CD4-positive, alpha-beta T cell (primary cell): ENCODE measurements at regions not wholly inside any gene's neighbourhood (a gene's known extent, or its start where the extent isn't known, plus 50 kb on each side); places are given as distances from the start of the nearest gene placed in this dataset.

ENCODE experiments used
- ATAC-seq: fragments of 200-7000 bp; cut with Tn5 transposase; one replicate; pipeline ENCODE4 v1.10.0; 2022; ENCODE audit warnings: mild to moderate bottlenecking; ENCODE audit not compliant: poor library complexity
- CTCF ChIA-PET: fragments of 350-600 bp; sonication (Branson Sonifier 250); formaldehyde crosslinking; loops from one replicate; lab custom pipeline; 2021; ENCODE audit warnings: antibody characterized with exemption, inconsistent platforms; lab: Charles Lee
- POLR2A ChIA-PET: fragments of 350-600 bp; sonication (Branson Sonifier 250); formaldehyde crosslinking; loops from one replicate; lab custom pipeline; 2021; ENCODE audit warnings: antibody characterized with exemption, inconsistent platforms; lab: Charles Lee
- DNase-seq, 14 experiments: peaks; one replicate each; pipeline ENCODE4 v3.0.0-alpha.2; 2013 to 2020; ENCODE audit warnings: mixed read lengths in 2 of 14
- H3K27ac ChIP-seq, 2 donors: one replicate each; pipeline versions ENCODE4 v1.5.1 to v1.7.0; 2013; ENCODE audit warnings: low read length in 2 of 2, low read depth in 1 of 2, mild to moderate bottlenecking in 1 of 2
- H3K27me3 ChIP-seq, 2 experiments: 1 replicate in 1 of 2; 2 replicates in 1 of 2; pipeline versions ENCODE4 v1.6.1 to v1.7.0; 2013; ENCODE audit warnings: low read length in 2 of 2, control low read depth in 1 of 2, mild to moderate bottlenecking in 1 of 2, moderate library complexity in 1 of 2; ENCODE audit not compliant: insufficient read depth in 2 of 2, control insufficient read depth in 1 of 2
- H3K36me3 ChIP-seq: one replicate; pipeline ENCODE4 v1.6.1; 2013; ENCODE audit warnings: low read length, control low read depth; ENCODE audit not compliant: insufficient read depth
- H3K4me1 ChIP-seq: one replicate; pipeline ENCODE4 v1.6.1; 2013; ENCODE audit warnings: low read length, control low read depth; ENCODE audit not compliant: insufficient read depth
- H3K4me3 ChIP-seq: one replicate; pipeline ENCODE4 v1.5.1; 2013; ENCODE audit warnings: mild to moderate bottlenecking, low read length, moderate library complexity
- H3K9me3 ChIP-seq, 2 experiments: 1 replicate in 1 of 2; 2 replicates in 1 of 2; pipeline versions ENCODE4 v1.6.1 to v1.7.0; 2013; ENCODE audit warnings: low read length in 2 of 2, mild to moderate bottlenecking in 2 of 2, control low read depth in 1 of 2, moderate library complexity in 1 of 2; ENCODE audit not compliant: control insufficient read depth in 1 of 2, insufficient read depth in 1 of 2
- H3K27ac Mint-ChIP-seq: one replicate; pipeline ENCODE4 v1.8.0; 2020; ENCODE audit warnings: mixed read lengths
- H3K27me3 Mint-ChIP-seq: one replicate; pipeline ENCODE4 v1.8.0; 2021; ENCODE audit warnings: mixed read lengths
- H3K36me3 Mint-ChIP-seq: one replicate; pipeline ENCODE4 v1.8.0; 2021; ENCODE audit warnings: low read depth, mixed read lengths
- H3K4me1 Mint-ChIP-seq: one replicate; pipeline ENCODE4 v1.8.0; 2021; ENCODE audit warnings: low read depth, mixed read lengths
- H3K4me3 Mint-ChIP-seq: one replicate; pipeline ENCODE4 v1.8.0; 2020; ENCODE audit warnings: mild to moderate bottlenecking, mixed read lengths
- H3K9me3 Mint-ChIP-seq: one replicate; pipeline ENCODE4 v1.8.0; 2020; ENCODE audit warnings: mixed read lengths
- CTCF ChIP-seq: fragments of 200-600 bp; IDR thresholded peaks from one replicate; pipeline ENCODE4 v1.8.0; 2022; ENCODE audit warnings: antibody characterized with exemption, mild to moderate bottlenecking
- intact Hi-C, 2 experiments: fragments of 100-400 bp; cut with DNase I in 1 of 2; cut with micrococcal nuclease in 1 of 2; formaldehyde crosslinking; loops; one replicate each; pipeline versions ENCODE4 v1.15.1 to v1.9.0; 2023 to 2025; cut with DNase I, micrococcal nuclease

- Mint-ChIP-seq H3K36me3 (no peaks in the 10 kb centered on the region), H3K9me3 (no peaks in the 10 kb centered on the region), H3K27me3 (peaks cover 9% of the 10 kb centered on the region), H3K4me3 (no peak overlapping the region), H3K27ac (no peak overlapping the region), H3K4me1 (no peaks in the 10 kb centered on the region)
- ChIA-PET POLR2A (no interaction called here), CTCF (no interaction called here)
- no peak for ATAC-seq
- H3K9me3 ChIP-seq, result no peaks in the 10 kb centered on the region
- no peak for TF ChIP-seq CTCF
- H3K4me1 ChIP-seq, result no peaks in the 10 kb centered on the region
- H3K27me3 ChIP-seq, result peaks cover 6 to 14% of the 10 kb centered on the region in 2 experiments
- no peak overlapping the region for H3K27ac ChIP-seq
- no peak for DNase-seq
- intact Hi-C loops, result no loop called here
- H3K36me3 ChIP-seq, result no peaks in the 10 kb centered on the region
- no peak overlapping the region for H3K4me3 ChIP-seq
Observed at GRCh38 chr1:229838204-229838603, 212.2 kb downstream of the URB2 start.

GRCh38 chr1:229839800-229840199 is 213.8 kb downstream of the URB2 start:
- ATAC-seq (no peak), DNase-seq (no peak)
- Histone ChIP-seq H3K4me1 (no peaks in the 10 kb centered on the region), H3K27ac (no peak overlapping the region), H3K27me3 (peaks cover 9 to 14% of the 10 kb centered on the region in 2 experiments), H3K4me3 (no peak overlapping the region), H3K36me3 (no peaks in the 10 kb centered on the region), H3K9me3 (no peaks in the 10 kb centered on the region)
- no peak for TF ChIP-seq CTCF
- intact Hi-C loops, result no loop called here
- no peak overlapping the region for H3K4me3 Mint-ChIP-seq
- peaks cover 9% of the 10 kb centered on the region for H3K27me3 Mint-ChIP-seq
- H3K27ac Mint-ChIP-seq, result no peak overlapping the region
- ChIA-PET CTCF (no interaction called here), POLR2A (no interaction called here)
- no peaks in the 10 kb centered on the region for H3K36me3 Mint-ChIP-seq
- H3K9me3 Mint-ChIP-seq, result no peaks in the 10 kb centered on the region
- no peaks in the 10 kb centered on the region for H3K4me1 Mint-ChIP-seq

- H3K36me3 ChIP-seq, result no peaks in the 10 kb centered on the region
- TF ChIP-seq CTCF, result no peak
- H3K27me3 Mint-ChIP-seq, result peaks cover 9% of the 10 kb centered on the region
- H3K4me3 Mint-ChIP-seq, result no peak overlapping the region
- no peaks in the 10 kb centered on the region for H3K4me1 Mint-ChIP-seq
- no peak overlapping the region for H3K4me3 ChIP-seq
- no peak overlapping the region for H3K27ac Mint-ChIP-seq
- DNase-seq (no peak), ATAC-seq (no peak)
- CTCF ChIA-PET, result no interaction called here
- no peaks in the 10 kb centered on the region for H3K9me3 Mint-ChIP-seq
- H3K36me3 Mint-ChIP-seq, result no peaks in the 10 kb centered on the region
- H3K9me3 ChIP-seq, result no peaks in the 10 kb centered on the region
- H3K4me1 ChIP-seq, result no peaks in the 10 kb centered on the region
- H3K27me3 ChIP-seq, result peaks cover 7 to 8% of the 10 kb centered on the region in 2 experiments
- no peak overlapping the region for H3K27ac ChIP-seq
- POLR2A ChIA-PET, result no interaction called here
- intact Hi-C loops, result no loop called here
Observed at GRCh38 chr1:229841230-229841629, 215.2 kb downstream of the URB2 start.
